Spleen (tissue), 7 donors: ENCODE measurements at regions not wholly inside any gene's neighbourhood (a gene's known extent, or its start where the extent isn't known, plus 50 kb on each side); places are given as distances from the start of the nearest gene placed in this dataset.

Experiments
- POLR2A ChIP-seq, 3 donors: fragments of 450-650 bp; IDR thresholded peaks; one replicate each; pipeline ENCODE4 v1.5.1; 2017; ENCODE audit warnings: antibody characterized with exemption in 3 of 3, mild to moderate bottlenecking in 1 of 3
- POLR2AphosphoS5 ChIP-seq, 3 donors: sonication (generic); formaldehyde crosslinking; IDR thresholded peaks; one replicate each; pipeline ENCODE4 v1.5.1; 2017; ENCODE audit warnings: antibody characterized with exemption in 3 of 3
- TF ChIP-seq, protein P1 (sequence below), 11 experiments: fragments of 200-600 bp in 7 of 11; fragments of 450-650 bp in 4 of 11; sonication (generic) in 4 of 11; IDR thresholded peaks in 8 of 11; conservative IDR thresholded peaks in 3 of 11; 1 replicate in 7 of 11; 2 replicates in 4 of 11; pipeline versions ENCODE4 v1.4.0 to v1.8.0; 2016 to 2021; ENCODE audit warnings: antibody characterized with exemption in 11 of 11, inconsistent platforms in 4 of 11, mild to moderate bottlenecking in 1 of 11
- donor health status: DM: no; HTN: no; CAD: no; lungs with moderate emphysema.
- donor health status: DM: no; HTN: no; CAD: no.
- donor health status: DM: no; HTN: no; CAD: no.

DNA sequence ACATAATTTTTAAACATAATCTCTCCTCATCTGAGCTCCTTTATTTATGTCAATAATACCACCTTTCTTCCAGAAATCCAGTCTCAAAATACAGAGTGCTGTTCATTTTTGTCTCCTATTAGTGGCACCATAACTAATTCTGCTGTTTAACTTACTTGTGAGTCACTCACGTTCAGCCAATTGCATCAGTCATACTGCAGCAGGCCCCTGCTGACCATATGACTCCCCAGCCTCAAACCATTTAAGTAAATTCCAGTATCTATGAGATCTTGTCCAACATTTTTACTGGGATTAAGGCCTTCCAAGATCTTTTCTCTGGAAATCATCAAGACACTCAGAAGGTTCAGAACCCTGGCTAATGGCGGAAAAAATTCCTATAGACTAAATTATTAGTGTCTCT is 982.2 kb upstream of the MAP3K7 start:
- TF ChIP-seq POLR2A (IDR thresholded peaks at IDR 0.05): no peak
- TF ChIP-seq, protein P1, sequence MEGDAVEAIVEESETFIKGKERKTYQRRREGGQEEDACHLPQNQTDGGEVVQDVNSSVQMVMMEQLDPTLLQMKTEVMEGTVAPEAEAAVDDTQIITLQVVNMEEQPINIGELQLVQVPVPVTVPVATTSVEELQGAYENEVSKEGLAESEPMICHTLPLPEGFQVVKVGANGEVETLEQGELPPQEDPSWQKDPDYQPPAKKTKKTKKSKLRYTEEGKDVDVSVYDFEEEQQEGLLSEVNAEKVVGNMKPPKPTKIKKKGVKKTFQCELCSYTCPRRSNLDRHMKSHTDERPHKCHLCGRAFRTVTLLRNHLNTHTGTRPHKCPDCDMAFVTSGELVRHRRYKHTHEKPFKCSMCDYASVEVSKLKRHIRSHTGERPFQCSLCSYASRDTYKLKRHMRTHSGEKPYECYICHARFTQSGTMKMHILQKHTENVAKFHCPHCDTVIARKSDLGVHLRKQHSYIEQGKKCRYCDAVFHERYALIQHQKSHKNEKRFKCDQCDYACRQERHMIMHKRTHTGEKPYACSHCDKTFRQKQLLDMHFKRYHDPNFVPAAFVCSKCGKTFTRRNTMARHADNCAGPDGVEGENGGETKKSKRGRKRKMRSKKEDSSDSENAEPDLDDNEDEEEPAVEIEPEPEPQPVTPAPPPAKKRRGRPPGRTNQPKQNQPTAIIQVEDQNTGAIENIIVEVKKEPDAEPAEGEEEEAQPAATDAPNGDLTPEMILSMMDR (IDR thresholded peaks at IDR 0.05 in 8 of 11, conservative IDR thresholded peaks at IDR 0.05 in 3 of 11): no peak
- no peak for TF ChIP-seq POLR2AphosphoS5 (IDR thresholded peaks at IDR 0.05)
